ENCODE measurements at regions not wholly inside any gene's neighbourhood (a gene's known extent, or its start where the extent isn't known, plus 50 kb on each side); places are given as distances from the start of the nearest gene placed in this dataset.

- no peak for DNase-seq (ENCODE audit: low spot score)
- no peak overlapping the region for H3K4me2 ChIP-seq (ENCODE audit: low read length)
- intact Hi-C loops (cut with micrococcal nuclease; ENCODE audit: unreplicated experiment), result no loop called here
- no peaks in the 10 kb centered on the region for H4K20me1 ChIP-seq (ENCODE audit: insufficient read depth, low read length)
- no peaks in the 10 kb centered on the region for H3K4me1 ChIP-seq (ENCODE audit: insufficient read depth, low read length, poor library complexity, severe bottlenecking)
- ChIA-PET CTCF (ENCODE audit: unreplicated experiment) (no interaction called here), POLR2A (interaction anchor here (0.7 kb wide), 1 partner anchor 286 kb away, joined by 3 read pairs; no protein-coding TSS in a partner anchor)
- no peaks in the 10 kb centered on the region for H3K9me2 ChIP-seq (ENCODE audit: insufficient read depth, low read length)
- BruUV-seq (replicated peaks), result no TSS peak
- H3K4me3 ChIP-seq (ENCODE audit: low read depth, low read length, poor library complexity, severe bottlenecking), result no peak overlapping the region
- H3K36me3 ChIP-seq (ENCODE audit: insufficient read depth, low read length), result no peaks in the 10 kb centered on the region
- H2AFZ ChIP-seq (ENCODE audit: low read length), result no peak overlapping the region
- H3K79me2 ChIP-seq (ENCODE audit: insufficient read depth, low read depth, low read length), result no peaks in the 10 kb centered on the region
- TF ChIP-seq CTCF (conservative IDR thresholded peaks at IDR 0.05; ENCODE audit: low read length) (no peak), EZH2phosphoT487 (IDR thresholded peaks at IDR 0.05; ENCODE audit: borderline replicate concordance, low read depth, low read length) (no peak)
- H3K9me3 ChIP-seq (ENCODE audit: low read length), result 0 out of 2 replicates have a peak, but pooled peaks cover 8% of the 10 kb centered on the region
- H3K27ac ChIP-seq (ENCODE audit: low read depth, low read length, poor library complexity, severe bottlenecking), result no peak overlapping the region
Observed at GRCh38 chr9:89254058-89254772, 56.8 kb upstream of the CKS2 start.

DNA sequence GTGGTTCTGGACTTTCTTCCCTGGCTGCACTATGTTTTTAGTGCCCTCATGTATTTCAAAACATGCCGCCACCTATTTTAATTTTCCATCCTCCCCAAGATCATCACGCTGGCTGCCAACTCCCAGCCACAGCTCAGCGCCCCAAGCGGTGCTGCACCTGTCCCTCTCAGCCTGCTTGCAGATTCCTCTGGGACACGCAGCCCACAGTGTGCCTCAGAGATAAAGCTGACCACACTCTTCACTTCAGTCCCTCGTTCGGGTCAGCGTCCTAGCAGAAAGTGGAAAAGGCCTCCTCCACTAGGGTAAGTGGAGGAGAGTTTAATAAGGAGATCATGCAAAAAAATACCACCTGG lies 56.2 kb upstream of the CKS2 start:
- Histone ChIP-seq H3K4me1 (ENCODE audit: insufficient read depth, low read length, poor library complexity, severe bottlenecking) (no peaks in the 10 kb centered on the region), H3K79me2 (ENCODE audit: insufficient read depth, low read depth, low read length) (no peaks in the 10 kb centered on the region), H3K27ac (ENCODE audit: low read depth, low read length, poor library complexity, severe bottlenecking) (no peak overlapping the region), H2AFZ (ENCODE audit: low read length) (no peak overlapping the region), H3K36me3 (ENCODE audit: insufficient read depth, low read length) (no peaks in the 10 kb centered on the region), H3K9me3 (ENCODE audit: low read length) (0 out of 2 replicates have a peak, but pooled peaks cover 8% of the 10 kb centered on the region), H4K20me1 (ENCODE audit: insufficient read depth, low read length) (no peaks in the 10 kb centered on the region), H3K4me3 (ENCODE audit: low read depth, low read length, poor library complexity, severe bottlenecking) (no peak overlapping the region), H3K4me2 (ENCODE audit: low read length) (no peak overlapping the region), H3K9me2 (ENCODE audit: insufficient read depth, low read length) (no peaks in the 10 kb centered on the region)
- TF ChIP-seq CTCF (conservative IDR thresholded peaks at IDR 0.05; ENCODE audit: low read length) (no peak), EZH2phosphoT487 (IDR thresholded peaks at IDR 0.05; ENCODE audit: borderline replicate concordance, low read depth, low read length) (no peak)
- DNase-seq (ENCODE audit: low spot score), result no peak
- intact Hi-C loops (cut with micrococcal nuclease; ENCODE audit: unreplicated experiment), result no loop called here
- ChIA-PET POLR2A (interaction anchor here (0.7 kb wide), 1 partner anchor 287 kb away, joined by 3 read pairs; no protein-coding TSS in a partner anchor), CTCF (ENCODE audit: unreplicated experiment) (no interaction called here)
- BruUV-seq (replicated peaks), result no TSS peak

GRCh38 chr9:89256225-89256624 lies 54.8 kb upstream of the CKS2 start:
- CTCF ChIA-PET (ENCODE audit: unreplicated experiment), result no interaction called here
- no peaks in the 10 kb centered on the region for H3K36me3 ChIP-seq (ENCODE audit: insufficient read depth, low read length)
- no peaks in the 10 kb centered on the region for H3K9me2 ChIP-seq (ENCODE audit: insufficient read depth, low read length)
- H3K79me2 ChIP-seq (ENCODE audit: insufficient read depth, low read depth, low read length), result no peaks in the 10 kb centered on the region
- intact Hi-C loops (cut with micrococcal nuclease; ENCODE audit: unreplicated experiment), result no loop called here
- no peaks in the 10 kb centered on the region for H3K4me1 ChIP-seq (ENCODE audit: insufficient read depth, low read length, poor library complexity, severe bottlenecking)
- no peak overlapping the region for H3K4me3 ChIP-seq (ENCODE audit: low read depth, low read length, poor library complexity, severe bottlenecking)
- no TSS peak for BruUV-seq (replicated peaks)
- no peak overlapping the region for H3K27ac ChIP-seq (ENCODE audit: low read depth, low read length, poor library complexity, severe bottlenecking)
- POLR2A ChIA-PET, result no interaction called here
- no peak overlapping the region for H2AFZ ChIP-seq (ENCODE audit: low read length)
- 0 out of 2 replicates have a peak, but pooled peaks cover 8% of the 10 kb centered on the region for H3K9me3 ChIP-seq (ENCODE audit: low read length)
- no peak for DNase-seq (ENCODE audit: low spot score)
- no peak overlapping the region for H3K4me2 ChIP-seq (ENCODE audit: low read length)
- H4K20me1 ChIP-seq (ENCODE audit: insufficient read depth, low read length), result no peaks in the 10 kb centered on the region
- TF ChIP-seq EZH2phosphoT487 (IDR thresholded peaks at IDR 0.05; ENCODE audit: borderline replicate concordance, low read depth, low read length), result no peak
- no peak for TF ChIP-seq CTCF (conservative IDR thresholded peaks at IDR 0.05; ENCODE audit: low read length)
